ENCODE measurements at regions not wholly inside any gene's neighbourhood (a gene's known extent, or its start where the extent isn't known, plus 50 kb on each side); places are given as distances from the start of the nearest gene placed in this dataset.

- TF ChIP-seq ZBTB43 (CRISPR knock-in tag; IDR thresholded peaks at IDR 0.05): no peak
Measured at GRCh38 chr11:70618431-70619101, 220.2 kb downstream of the CTTN start (continued).

- no peak overlapping the region for H2AFZ ChIP-seq (ENCODE audit: low read depth, low read length)
- H3K27ac ChIP-seq (ENCODE audit: extremely low read depth, low read depth, low read length): no peak overlapping the region
- H3K4me3 ChIP-seq: no peak overlapping the region
- no peak overlapping the region for H3K9ac ChIP-seq (ENCODE audit: insufficient read depth in 1 of 2, low read depth in 2 of 2, low read length in 2 of 2)
- DNase-seq (ENCODE audit: extremely low read depth in 1 of 4, low spot score in 3 of 4) (no peak), ATAC-seq (no peak), FAIRE-seq (no peak)
- no peaks in the 10 kb centered on the region for H3K4me1 ChIP-seq (replicated peaks in 1 of 2; ENCODE audit: control insufficient read depth in 2 of 2, insufficient read depth in 2 of 2, low read length in 2 of 2)
- ChIA-PET CTCF (ENCODE audit: low intra/inter-chr PET ratio) (no interaction called here), POLR2A (interaction anchor here (0.5 kb wide), 1 partner anchor 194 kb away, joined by 3 read pairs; no protein-coding TSS in a partner anchor)
- no peaks in the 10 kb centered on the region for H3K9me3 ChIP-seq (replicated peaks; ENCODE audit: control insufficient read depth, insufficient read depth, low read depth, low read length)
- no TSS peak for BruUV-seq (replicated peaks)
- 3% methylated on average over 7 of the region's 7 CpGs for WGBS (ENCODE audit: insufficient coverage, low coverage, missing lambda C conversion rate)
- intact Hi-C loops (cut with micrococcal nuclease) (no loop called here), in situ Hi-C loops (cut with MboI) (no loop called here)
- H3K27me3 ChIP-seq (ENCODE audit: control insufficient read depth in 2 of 2, insufficient read depth in 2 of 2, low read length in 2 of 2): peaks cover 7 to 62% of the 10 kb centered on the region in 2 experiments; a peak in 4 of 5 replicates
- H3K4me2 ChIP-seq (ENCODE audit: insufficient read depth, low read length): no peak overlapping the region
- no peaks in the 10 kb centered on the region for H3K9me1 ChIP-seq (ENCODE audit: control insufficient read depth, insufficient read depth, low read length)
- no peaks in the 10 kb centered on the region for H4K20me1 ChIP-seq (replicated peaks; ENCODE audit: control insufficient read depth, insufficient read depth, low read length)
- H3K79me2 ChIP-seq (ENCODE audit: control insufficient read depth, insufficient read depth, low read length): no peaks in the 10 kb centered on the region
- H3K36me3 ChIP-seq (ENCODE audit: control insufficient read depth, insufficient read depth, low read length): no peaks in the 10 kb centered on the region
- TF ChIP-seq NCOA1 (IDR thresholded peaks at IDR 0.05; ENCODE audit: low read depth) (no peak), ZNF717 (CRISPR knock-in tag; IDR thresholded peaks at IDR 0.05) (no peak), ZC3H11A (IDR thresholded peaks at IDR 0.05; ENCODE audit: low read depth, low read length) (no peak), L3MBTL2 (IDR thresholded peaks at IDR 0.05) (no peak), ID3 (CRISPR knock-in tag; IDR thresholded peaks at IDR 0.05) (no peak), ID3 (tag; IDR thresholded peaks at IDR 0.05) (no peak), NR3C1 (CRISPR knock-in tag; IDR thresholded peaks at IDR 0.05) (no peak), KDM4B (IDR thresholded peaks at IDR 0.05; ENCODE audit: borderline replicate concordance in 2 of 2, low read depth in 1 of 2) (no peak), NFE2 (IDR thresholded peaks at IDR 0.05; ENCODE audit: low read depth) (no peak), GTF2A2 (tag; IDR thresholded peaks at IDR 0.05) (no peak), ETV1 (tag; conservative IDR thresholded peaks at IDR 0.05; ENCODE audit: low read depth) (no peak), RBM39 (optimal IDR thresholded peaks at IDR 0.05; ENCODE audit: low read depth, low read length) (no peak), SMAD3 (CRISPR knock-in tag; conservative IDR thresholded peaks at IDR 0.05) (no peak), HES1 (IDR thresholded peaks at IDR 0.05; ENCODE audit: low read depth) (no peak), NRF1 (conservative IDR thresholded peaks at IDR 0.05 in 1 of 2, IDR thresholded peaks at IDR 0.05 in 1 of 2) (no peak)
Measured at GRCh38 chr11:70619591-70619990, 221.3 kb downstream of the CTTN start.

All from K562 (cell line).